ENCODE measurements at regions not wholly inside any gene's neighbourhood (a gene's known extent, or its start where the extent isn't known, plus 50 kb on each side); places are given as distances from the start of the nearest gene placed in this dataset.
A peak's percentile ranks its signal among the peaks of the same experiment; 100 is the strongest.
"Not testable (repeated sequence)": the region's sequence is repeated elsewhere in the genome, so short reads cannot be mapped to it uniquely, and the experiment has no call there.

DNA sequence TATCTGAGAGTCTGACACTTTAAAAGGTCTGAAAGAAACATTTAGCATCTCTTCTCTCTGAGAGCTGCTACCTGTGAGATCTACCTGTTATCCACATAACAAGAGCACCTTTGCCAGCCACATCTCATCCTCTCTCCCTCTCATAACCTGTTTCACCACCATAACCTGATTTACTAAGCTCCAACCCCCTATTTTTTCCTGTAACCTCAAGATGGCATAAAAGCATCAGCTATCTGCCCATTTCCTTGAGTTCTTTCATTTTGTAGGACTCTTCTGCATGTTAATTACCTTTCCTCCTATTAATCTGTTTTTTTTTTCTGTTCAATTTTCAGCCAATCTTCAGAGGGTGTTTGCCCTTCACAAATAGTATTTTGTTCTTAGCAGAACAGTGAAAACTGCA, 136.5 kb upstream of the KCNK1 start:
- DNase-seq: peak in 1 of 5 experiments; percentile 12

GRCh38 chr1:233478611-233479010, 135.3 kb upstream of the KCNK1 start:
- DNase-seq: no peak

- DNase-seq: no peak
Measured at GRCh38 chr1:233479110-233479890, 134.6 kb upstream of the KCNK1 start.

GRCh38 chr1:233480198-233480597, 133.7 kb upstream of the KCNK1 start:
- DNase-seq: peak in 1 of 5 experiments; percentile 20

DNA sequence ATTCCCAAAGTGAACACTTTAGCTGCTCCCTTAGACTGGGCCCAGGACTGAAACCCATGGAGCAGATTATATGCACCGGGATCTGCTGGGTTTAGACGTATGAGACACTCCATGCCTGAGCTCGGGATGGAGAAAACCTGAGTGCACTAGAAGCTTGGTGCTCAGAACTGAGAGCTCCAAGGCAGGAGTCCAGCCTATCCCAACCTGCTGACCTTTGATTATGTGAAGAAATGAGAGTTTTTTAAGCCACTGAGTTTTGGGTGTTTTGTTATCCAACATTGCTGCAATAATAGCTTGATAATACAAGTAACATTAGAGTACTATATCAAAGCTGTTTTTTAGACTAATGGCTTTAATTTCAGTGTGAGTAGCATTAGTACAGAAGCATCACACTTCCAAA, 131.5 kb upstream of the KCNK1 start:
- no peak for DNase-seq

GRCh38 chr1:233485385-233485784, 128.5 kb upstream of the KCNK1 start:
- DNase-seq: no peak

DNA sequence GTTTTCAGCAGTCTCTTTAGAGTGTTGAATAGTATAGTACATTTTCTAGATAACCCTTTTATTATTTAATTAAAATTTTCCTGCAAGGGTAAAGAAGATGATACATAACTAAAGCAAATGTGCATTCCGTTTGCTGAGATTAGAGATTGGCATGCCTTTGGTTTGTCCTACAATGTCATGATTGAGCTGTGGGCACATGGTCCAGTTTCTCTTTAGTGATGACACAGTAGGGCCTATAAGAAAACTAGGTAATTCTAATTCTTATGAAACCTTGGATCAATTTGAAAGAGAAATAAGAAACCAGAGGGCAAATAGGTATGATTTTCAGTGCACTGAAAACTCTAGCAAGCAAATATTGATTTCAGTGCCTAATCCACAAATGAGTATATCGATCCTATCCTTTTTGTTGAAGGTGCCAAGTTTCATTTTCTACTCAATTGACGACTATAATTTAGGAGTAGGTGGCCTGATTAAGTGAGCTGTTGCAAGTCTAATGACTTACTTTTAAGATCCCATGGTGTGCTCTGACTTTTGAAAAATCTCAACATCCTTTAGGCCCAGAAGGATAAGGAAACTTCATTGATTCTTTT, 128.0 kb upstream of the KCNK1 start:
- no peak for DNase-seq

GRCh38 chr1:233487408-233487807, 126.5 kb upstream of the KCNK1 start:
- no peak for DNase-seq

GRCh38 chr1:233489411-233489810, 124.5 kb upstream of the KCNK1 start:
- DNase-seq: no peak

GRCh38 chr1:233490488-233490887, 123.4 kb upstream of the KCNK1 start:
- DNase-seq: no peak

GRCh38 chr1:233491953-233492620, 121.8 kb upstream of the KCNK1 start:
- peak in 1 of 5 experiments; percentile 12 for DNase-seq

DNA sequence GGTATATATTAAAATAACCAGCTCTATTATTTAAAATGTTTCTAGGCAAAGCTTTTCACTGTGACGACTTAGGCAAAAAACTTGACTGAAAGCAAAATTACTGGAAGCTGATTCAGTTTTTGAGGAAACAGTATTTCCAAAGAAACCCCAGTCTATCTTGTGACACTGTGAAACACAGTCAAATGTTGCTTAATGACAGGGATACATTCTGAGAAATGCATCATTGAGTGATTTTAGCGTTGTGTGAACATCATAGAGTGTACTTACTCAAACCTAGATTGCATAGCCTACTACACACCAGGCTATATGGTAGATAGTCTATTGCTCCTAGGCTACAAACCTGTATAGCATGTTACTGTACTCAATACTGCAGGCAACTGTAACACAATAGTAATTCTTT, 116.9 kb upstream of the KCNK1 start:
- DNase-seq: no peak

DNA sequence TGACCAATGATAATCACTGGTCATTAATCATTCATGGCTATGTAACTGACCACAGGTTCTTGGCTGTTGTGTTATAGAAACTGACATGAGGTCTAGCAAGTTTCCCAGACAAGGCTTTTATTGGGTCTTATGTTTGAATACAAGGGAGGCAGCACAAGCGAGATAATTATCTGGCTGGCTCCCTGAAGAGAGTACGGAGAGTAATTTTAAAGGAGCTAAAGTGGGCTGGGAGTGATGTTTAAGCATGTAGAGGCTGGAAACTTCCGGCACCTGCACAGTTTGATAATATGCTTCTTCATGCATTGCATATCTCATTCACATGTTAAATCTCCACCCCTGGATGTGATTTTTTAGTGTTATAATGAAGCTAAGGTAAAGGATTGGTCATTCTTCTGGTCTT, 116.2 kb upstream of the KCNK1 start:
- DNase-seq: no peak

- DNase-seq: no peak
Measured at GRCh38 chr1:233500106-233500505, 113.8 kb upstream of the KCNK1 start.

DNA sequence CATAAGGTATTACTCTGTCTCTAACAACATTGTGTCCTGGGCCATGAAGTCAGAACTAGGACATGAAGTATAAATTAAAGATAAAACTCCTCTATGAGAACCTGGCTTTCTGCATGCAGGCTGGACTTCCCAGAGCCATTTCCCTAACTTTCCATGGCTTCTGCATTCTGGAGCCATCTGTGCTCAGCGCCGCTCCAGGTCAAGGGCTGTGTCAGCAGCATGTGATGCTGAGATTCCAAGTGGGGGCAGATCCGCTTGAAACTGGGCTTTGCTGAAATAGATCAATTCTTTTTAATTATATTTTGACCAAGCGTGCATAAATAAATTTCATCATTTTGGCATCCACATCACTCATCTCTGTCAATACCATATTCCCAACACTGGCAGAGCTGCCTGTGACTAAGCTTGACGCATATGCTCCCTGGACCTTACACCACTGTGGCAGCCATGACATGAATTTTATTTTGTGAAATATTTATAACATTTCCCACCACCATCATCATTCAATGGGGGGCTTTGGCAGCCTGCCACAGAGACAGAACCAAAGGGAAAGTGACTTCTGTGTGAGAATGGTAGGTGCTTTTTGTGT, 110.4 kb upstream of the KCNK1 start:
- DNase-seq: no peak

DNA sequence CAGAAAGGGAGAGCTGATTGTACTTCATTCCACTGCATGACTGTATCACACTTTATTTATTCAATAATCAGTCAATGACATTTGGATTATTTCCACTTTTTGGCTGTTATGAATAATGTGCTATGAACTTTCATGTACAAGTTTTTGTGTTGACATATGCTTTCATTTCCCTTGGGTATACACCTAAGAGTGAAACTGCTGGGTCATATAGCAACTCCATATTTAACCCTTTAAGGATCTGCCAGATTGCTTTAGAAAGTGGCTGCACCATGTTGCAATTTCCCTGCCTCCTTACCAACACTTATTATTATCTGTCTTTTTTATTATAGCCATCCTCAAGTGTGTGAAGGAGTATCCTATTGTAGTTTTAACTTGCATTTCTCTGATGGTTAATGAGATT, 108.8 kb upstream of the KCNK1 start:
- peak in 1 of 5 experiments; percentile 47 for DNase-seq

- DNase-seq: not testable (repeated sequence)
Measured at GRCh38 chr1:233505889-233506288, 108.0 kb upstream of the KCNK1 start.

GRCh38 chr1:233509526-233509925, 104.4 kb upstream of the KCNK1 start:
- DNase-seq: no peak

DNA sequence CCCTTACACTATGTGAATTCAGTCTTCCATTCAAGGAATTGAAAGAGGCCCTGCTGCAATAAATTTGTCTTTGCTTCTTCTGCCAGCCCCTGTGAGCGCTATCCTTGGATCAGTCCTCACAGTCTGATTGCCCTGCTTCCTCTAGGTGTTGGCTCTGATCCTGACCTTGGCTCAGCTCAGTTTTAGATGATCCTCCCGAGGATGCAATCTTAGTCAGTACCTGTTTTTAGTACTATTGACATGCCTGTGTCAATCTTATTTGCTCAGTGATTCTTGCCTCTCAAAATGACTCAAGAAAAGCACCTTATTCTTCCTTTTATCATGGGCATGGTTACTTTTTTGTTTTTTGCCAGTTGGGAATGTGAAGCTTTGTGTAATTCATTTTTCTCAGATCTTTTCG, 101.4 kb upstream of the KCNK1 start:
- DNase-seq: no peak

GRCh38 chr1:233513431-233513830, 100.5 kb upstream of the KCNK1 start:
- no peak for DNase-seq

DNA sequence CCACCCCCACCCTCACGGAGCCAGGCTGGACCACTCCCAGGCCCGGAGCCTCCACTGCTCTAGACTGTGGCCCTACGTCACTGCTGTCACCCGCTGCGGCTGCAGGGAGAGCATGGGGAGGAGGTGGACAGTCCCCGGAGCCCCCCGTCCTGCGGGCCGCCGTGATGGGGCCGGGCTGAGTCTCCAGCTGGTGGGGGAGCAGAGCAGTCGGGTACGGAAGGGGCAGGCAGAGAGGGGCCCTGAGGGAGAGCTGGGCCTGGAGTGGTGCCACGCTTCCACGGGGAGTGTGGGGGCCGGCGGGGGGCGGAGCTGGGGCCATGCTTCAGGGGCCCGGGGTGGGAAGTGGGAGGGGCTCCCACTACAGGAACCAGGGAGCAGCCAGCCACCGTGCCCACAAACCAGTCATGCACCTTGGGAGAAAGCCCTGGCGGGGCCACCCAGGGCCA, 98.9 kb upstream of the KCNK1 start:
- DNase-seq: no peak

DNA sequence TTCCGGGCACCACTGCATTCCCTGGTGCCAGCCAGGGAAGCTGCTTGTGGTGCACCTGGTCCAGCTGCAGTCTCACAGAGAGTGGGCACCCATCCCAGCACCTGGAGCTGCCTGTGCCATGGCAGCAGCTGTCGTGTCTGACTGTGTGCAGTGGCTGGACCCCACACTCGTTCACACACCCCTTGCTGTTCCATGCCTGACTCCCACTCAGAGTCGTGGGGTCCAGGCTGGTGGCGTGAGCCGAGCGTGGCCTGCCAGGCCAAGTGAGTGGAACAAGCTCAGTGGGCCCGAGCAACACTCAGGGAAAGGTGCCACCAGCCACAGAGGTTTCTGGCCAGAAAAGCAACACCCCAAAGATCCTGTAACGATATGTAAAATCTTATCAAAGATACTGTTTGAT, 97.2 kb upstream of the KCNK1 start:
- DNase-seq: no peak

DNA sequence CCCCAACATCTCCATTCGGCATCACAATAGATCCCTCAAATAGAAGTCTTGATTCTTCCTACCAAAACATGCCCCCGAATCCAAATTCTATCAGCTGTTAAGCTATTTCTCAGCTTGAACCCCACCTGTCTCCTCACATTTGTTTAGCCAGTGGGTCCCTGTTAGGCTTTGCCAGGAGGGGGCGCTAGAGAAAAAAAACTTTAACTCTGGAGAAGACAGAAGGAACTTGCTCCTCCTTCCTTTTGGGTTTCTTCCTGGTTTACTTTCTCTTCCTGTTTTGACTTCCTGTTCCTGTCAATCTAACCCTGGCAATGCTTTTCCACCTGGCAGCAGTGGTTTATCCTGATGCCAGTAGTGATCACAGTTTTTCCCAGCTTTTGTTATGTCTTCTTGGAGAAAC, 95.6 kb upstream of the KCNK1 start:
- peak in 1 of 5 experiments; percentile 51 for DNase-seq
